Astrocyte of the cerebellum (primary cell): ENCODE measurements at regions not wholly inside any gene's neighbourhood (a gene's known extent, or its start where the extent isn't known, plus 50 kb on each side); places are given as distances from the start of the nearest gene placed in this dataset.

ENCODE experiments used
- DNase-seq: peaks from one replicate; pipeline ENCODE4 v3.0.0-alpha.2; 2011; ENCODE audit warnings: low read depth
- H3K4me3 ChIP-seq: 2 replicates; pipeline ENCODE4 v1.5.1; 2011; ENCODE audit warnings: mild to moderate bottlenecking, low read depth, low read length, moderate library complexity
- in situ Hi-C: cut with HindIII; loops from 2 replicates; pipeline ENCODE4 v1.10.0; 2017; ENCODE audit warnings: low sequenced_read_pairs
- TF ChIP-seq, protein P1 (sequence below): IDR thresholded peaks from 2 replicates; pipeline ENCODE4 v1.5.1; 2012; ENCODE audit warnings: low read length, low read depth, moderate library complexity, mild to moderate bottlenecking; ENCODE audit errors: missing control alignments

DNA sequence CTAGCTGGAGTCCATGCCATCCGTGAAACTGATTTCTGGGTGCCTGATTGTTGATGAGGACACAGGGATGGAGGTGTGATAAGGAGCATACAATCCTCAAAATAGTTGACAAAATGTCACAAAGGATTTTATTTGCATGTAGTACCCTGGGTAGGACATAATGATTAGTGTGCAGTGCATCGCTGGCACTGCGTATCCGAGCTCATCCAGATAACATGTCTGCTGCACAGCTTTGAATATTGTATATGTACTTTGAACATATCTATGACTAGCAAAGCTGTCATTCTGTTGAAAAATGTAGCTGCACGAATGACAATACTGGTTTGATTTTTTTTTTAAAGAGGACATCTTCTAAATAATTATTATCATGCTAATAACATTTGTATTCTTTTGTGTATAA lies 529.7 kb upstream of the FANCL start:
- in situ Hi-C loops: no loop called here
- TF ChIP-seq, protein P1, sequence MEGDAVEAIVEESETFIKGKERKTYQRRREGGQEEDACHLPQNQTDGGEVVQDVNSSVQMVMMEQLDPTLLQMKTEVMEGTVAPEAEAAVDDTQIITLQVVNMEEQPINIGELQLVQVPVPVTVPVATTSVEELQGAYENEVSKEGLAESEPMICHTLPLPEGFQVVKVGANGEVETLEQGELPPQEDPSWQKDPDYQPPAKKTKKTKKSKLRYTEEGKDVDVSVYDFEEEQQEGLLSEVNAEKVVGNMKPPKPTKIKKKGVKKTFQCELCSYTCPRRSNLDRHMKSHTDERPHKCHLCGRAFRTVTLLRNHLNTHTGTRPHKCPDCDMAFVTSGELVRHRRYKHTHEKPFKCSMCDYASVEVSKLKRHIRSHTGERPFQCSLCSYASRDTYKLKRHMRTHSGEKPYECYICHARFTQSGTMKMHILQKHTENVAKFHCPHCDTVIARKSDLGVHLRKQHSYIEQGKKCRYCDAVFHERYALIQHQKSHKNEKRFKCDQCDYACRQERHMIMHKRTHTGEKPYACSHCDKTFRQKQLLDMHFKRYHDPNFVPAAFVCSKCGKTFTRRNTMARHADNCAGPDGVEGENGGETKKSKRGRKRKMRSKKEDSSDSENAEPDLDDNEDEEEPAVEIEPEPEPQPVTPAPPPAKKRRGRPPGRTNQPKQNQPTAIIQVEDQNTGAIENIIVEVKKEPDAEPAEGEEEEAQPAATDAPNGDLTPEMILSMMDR: no peak
- no peak overlapping the region for H3K4me3 ChIP-seq
- DNase-seq: no peak

DNA sequence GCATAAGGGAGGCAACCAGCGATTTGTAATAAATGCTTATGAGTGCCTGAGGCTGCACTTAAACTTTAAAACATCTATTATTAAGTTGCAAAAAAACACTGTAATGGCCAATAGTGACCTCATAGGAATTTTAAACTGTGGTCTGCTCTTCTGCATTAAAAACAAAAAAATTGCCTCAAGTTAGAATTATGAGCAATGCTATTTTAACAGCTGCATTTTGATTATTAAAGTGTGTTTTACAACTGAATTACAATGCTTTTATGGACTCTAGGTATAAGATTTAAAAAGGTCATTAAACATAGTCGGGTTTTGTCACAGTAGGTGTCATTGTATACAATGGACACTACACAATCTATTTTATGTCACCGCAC lies 528.7 kb upstream of the FANCL start:
- TF ChIP-seq, protein P1: no peak
- H3K4me3 ChIP-seq: no peak overlapping the region
- in situ Hi-C loops: no loop called here
- no peak for DNase-seq

DNA sequence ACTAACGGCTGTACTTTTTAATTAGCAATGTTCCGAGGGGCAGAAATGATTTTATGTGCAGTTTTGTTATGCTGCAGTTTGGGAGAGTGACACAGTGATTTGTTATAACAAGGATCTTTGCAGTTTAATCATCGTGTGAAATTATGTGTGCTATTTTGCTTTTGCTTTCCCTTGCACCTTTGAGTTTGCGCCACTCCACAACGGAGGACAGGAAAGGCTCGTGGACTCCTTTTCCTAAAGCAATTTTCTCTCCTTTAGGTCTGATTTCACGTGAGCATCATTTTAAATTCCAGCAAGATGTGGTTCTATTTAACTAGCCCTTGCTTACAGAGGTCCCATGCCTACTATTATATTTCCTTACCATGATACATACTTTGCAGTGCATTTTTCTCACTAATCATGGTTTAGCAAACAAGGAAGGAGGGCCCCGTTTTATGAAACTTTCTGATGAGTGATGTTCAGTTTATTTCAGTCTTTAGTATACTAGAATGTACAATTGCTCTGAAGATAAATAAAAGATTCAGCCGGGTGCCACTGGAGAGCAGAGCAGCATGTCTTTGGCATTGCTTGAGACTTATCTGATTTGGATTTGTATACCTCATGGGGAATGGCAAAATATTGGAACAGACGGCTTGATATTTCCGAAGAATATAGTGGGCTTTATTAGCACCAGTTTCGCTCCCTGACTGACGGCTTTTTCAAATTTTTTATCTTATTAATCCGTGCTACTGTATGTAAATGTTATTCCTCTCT lies 528.2 kb upstream of the FANCL start:
- no peak for DNase-seq
- no peak overlapping the region for H3K4me3 ChIP-seq
- in situ Hi-C loops: no loop called here
- TF ChIP-seq, protein P1: no peak

DNA sequence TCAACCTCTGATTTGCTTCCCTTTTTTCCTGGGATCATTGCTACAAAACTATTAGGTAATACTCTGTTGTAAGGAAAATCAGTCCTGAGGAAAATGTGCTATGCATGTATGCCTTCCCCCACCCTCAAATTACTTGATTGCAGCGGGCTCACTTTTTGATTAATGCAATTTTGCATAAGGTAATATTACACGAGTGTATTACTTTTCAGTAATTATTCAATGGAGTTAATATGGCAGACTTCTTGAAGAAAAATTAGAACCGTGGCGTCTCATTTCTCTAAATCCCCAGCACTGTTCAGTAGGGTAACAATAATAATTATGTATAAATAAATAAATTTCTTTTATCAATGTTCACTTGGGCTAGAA lies 527.6 kb upstream of the FANCL start:
- no peak overlapping the region for H3K4me3 ChIP-seq
- no peak for DNase-seq
- in situ Hi-C loops: no loop called here
- TF ChIP-seq, protein P1: no peak

DNA sequence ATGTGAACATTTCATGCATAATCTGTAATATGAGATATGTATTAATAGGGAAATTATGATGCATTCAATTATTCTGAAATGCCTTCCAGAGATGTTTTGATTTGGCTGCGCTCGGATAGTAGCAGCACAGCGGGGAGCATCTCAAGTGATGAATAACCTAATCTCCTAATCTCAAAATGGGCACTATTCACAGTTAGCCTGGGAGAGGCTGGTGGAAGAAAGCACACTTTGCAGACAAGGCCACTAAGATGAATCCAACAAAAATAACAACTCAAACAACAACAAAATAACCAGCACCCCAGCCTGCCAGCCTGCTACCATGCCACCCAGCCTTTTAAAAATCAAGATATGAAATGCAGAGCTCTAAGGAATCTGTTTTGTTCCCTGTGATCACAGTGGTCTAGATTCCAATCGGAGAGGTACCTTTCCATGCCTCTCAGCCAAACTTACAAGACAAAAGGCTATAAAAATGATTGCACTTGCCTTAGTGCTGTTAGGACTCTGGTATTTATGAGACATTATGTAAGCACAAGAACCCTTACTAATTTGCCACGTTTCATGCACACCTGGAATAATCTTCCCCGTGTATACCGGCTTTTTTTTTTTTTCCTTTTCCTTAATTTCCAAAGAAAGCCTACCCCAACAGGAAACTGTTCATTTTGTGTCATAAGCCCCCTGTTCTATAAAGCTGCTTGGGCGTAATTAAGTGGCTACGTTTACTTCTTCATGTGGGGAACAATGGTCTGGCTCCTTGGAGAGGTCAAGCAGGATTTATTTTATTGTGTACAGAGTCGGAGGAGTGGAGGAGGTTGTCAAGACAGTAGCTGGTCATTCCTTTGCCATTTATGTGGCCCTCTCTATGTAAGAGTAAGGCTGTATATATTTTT lies 526.9 kb upstream of the FANCL start:
- no peak overlapping the region for H3K4me3 ChIP-seq
- DNase-seq: no peak
- in situ Hi-C loops: no loop called here
- TF ChIP-seq, protein P1: no peak

DNA sequence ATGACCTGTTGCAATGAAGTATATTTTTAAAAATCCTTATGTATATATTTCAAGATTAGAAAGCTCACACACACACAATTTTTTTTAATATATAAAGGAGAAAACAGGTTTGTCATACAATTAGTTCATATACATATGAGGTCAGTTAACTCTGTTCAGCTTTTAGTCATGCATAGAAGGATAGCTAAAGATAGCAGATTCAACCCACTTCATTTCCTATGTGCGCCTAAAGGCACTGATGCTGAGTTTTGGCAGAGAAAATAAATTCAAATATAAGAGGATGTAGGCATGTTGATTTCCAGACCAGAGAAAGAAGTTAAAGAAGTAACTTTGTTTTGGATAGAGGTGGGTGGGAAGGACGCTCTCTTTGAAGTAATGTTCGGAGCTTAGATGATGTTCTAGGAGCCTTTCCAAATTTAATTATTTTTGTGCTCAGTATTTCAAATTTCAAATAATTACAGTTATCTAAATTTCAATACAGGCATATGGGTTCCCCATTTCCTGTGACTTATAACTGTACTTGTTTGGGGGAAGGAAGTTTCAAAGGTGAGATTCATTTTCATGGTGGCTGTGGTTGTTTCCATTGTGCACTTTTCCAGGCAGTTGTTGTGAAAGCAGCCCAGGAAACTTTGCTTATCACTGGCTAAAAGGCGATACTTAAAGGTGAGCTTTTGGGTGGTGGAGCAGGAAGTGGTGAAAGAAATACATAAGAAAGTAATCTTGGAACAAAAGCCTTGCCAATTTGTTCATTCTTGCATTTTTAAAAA lies 523.4 kb upstream of the FANCL start:
- in situ Hi-C loops: no loop called here
- no peak for DNase-seq
- no peak overlapping the region for H3K4me3 ChIP-seq
- TF ChIP-seq, protein P1: no peak
